Mesenchymal stem cell (in vitro differentiated cells and primary cell): ENCODE measurements at regions not wholly inside any gene's neighbourhood (a gene's known extent, or its start where the extent isn't known, plus 50 kb on each side); places are given as distances from the start of the nearest gene placed in this dataset.

Experiments
- DNase-seq: peaks from one replicate; pipeline ENCODE4 v3.0.0-alpha.2; 2013
- H2AFZ ChIP-seq: one replicate; pipeline ENCODE4 v1.6.1; 2013; ENCODE audit warnings: low read depth, mild to moderate bottlenecking, control low read depth, inconsistent platforms, low read length, moderate library complexity
- H2AK5ac ChIP-seq: 2 replicates; pipeline ENCODE4 v1.6.1; 2013; ENCODE audit warnings: low read length, moderate library complexity, mild to moderate bottlenecking, inconsistent platforms; ENCODE audit not compliant: severe bottlenecking
- H2BK120ac ChIP-seq: one replicate; pipeline ENCODE4 v1.6.1; 2013; ENCODE audit warnings: low read depth, mild to moderate bottlenecking, inconsistent platforms, low read length, moderate library complexity
- H2BK12ac ChIP-seq, 2 experiments: one replicate each; pipeline ENCODE4 v1.6.1; 2013; ENCODE audit warnings: inconsistent platforms in 2 of 2, low read length in 2 of 2, mild to moderate bottlenecking in 2 of 2, moderate library complexity in 2 of 2, control low read depth in 1 of 2
- H2BK15ac ChIP-seq: one replicate; pipeline ENCODE4 v1.6.1; 2013; ENCODE audit warnings: mild to moderate bottlenecking, low read depth, inconsistent platforms; ENCODE audit not compliant: poor library complexity, severe bottlenecking
- H2BK5ac ChIP-seq: 2 replicates; pipeline ENCODE4 v1.6.1; 2013; ENCODE audit warnings: low read depth, mild to moderate bottlenecking, low read length, control low read depth, inconsistent platforms; ENCODE audit not compliant: poor library complexity, severe bottlenecking
- H3K14ac ChIP-seq, 2 experiments: one replicate each; pipeline ENCODE4 v1.6.1; 2013; ENCODE audit warnings: inconsistent platforms in 2 of 2, low read length in 2 of 2, control low read depth in 1 of 2, mild to moderate bottlenecking in 1 of 2, moderate library complexity in 1 of 2
- H3K18ac ChIP-seq, 2 experiments: one replicate each; pipeline ENCODE4 v1.6.1; 2013; ENCODE audit warnings: inconsistent platforms in 2 of 2, low read length in 2 of 2, control low read depth in 1 of 2, low read depth in 1 of 2, mild to moderate bottlenecking in 1 of 2
- H3K23ac ChIP-seq, 2 experiments: one replicate each; pipeline ENCODE4 v1.6.1; 2013; ENCODE audit warnings: inconsistent platforms in 2 of 2, low read length in 2 of 2, mild to moderate bottlenecking in 2 of 2, moderate library complexity in 2 of 2, control low read depth in 1 of 2
- H3K27ac ChIP-seq: 2 replicates; pipeline ENCODE4 v1.5.1; 2013; ENCODE audit warnings: mild to moderate bottlenecking, moderate library complexity, low read length, control low read depth, inconsistent platforms; ENCODE audit not compliant: poor library complexity, severe bottlenecking
- H3K27me3 ChIP-seq, 2 experiments: 2 replicates each; pipeline versions ENCODE4 v1.6.1 to v1.7.0; 2013; ENCODE audit warnings: low read length in 2 of 2, mild to moderate bottlenecking in 2 of 2, moderate library complexity in 2 of 2, control low read depth in 1 of 2, inconsistent platforms in 1 of 2; ENCODE audit not compliant: control insufficient read depth in 1 of 2, insufficient read depth in 1 of 2
- H3K36me3 ChIP-seq, 2 experiments: 2 replicates each; pipeline versions ENCODE4 v1.6.1 to v1.7.0; 2013; ENCODE audit warnings: low read length in 2 of 2, control low read depth in 1 of 2, inconsistent platforms in 1 of 2, low read depth in 1 of 2, mild to moderate bottlenecking in 1 of 2; ENCODE audit not compliant: insufficient read depth in 2 of 2, control insufficient read depth in 1 of 2
- H3K4ac ChIP-seq, 2 experiments: one replicate each; pipeline ENCODE4 v1.6.1; 2013; ENCODE audit warnings: inconsistent platforms in 2 of 2, low read length in 2 of 2, mild to moderate bottlenecking in 2 of 2, moderate library complexity in 2 of 2, control low read depth in 1 of 2, low read depth in 1 of 2
- H3K4me1 ChIP-seq: 2 replicates; pipeline ENCODE4 v1.6.1; 2013; ENCODE audit warnings: low read depth, low read length, control low read depth; ENCODE audit not compliant: control insufficient read depth, insufficient read depth
- H3K4me2 ChIP-seq: 2 replicates; pipeline ENCODE4 v1.6.1; 2013; ENCODE audit warnings: low read length, mild to moderate bottlenecking, inconsistent platforms; ENCODE audit not compliant: poor library complexity, severe bottlenecking
- H3K4me3 ChIP-seq, 2 experiments: 2 replicates each; pipeline versions ENCODE4 v1.5.1 to v1.7.0; 2013; ENCODE audit warnings: low read length in 2 of 2, mild to moderate bottlenecking in 2 of 2, control low read depth in 1 of 2, low read depth in 1 of 2; ENCODE audit not compliant: insufficient read depth in 1 of 2
- H3K79me1 ChIP-seq: replicated peaks from 2 replicates; pipeline ENCODE4 v1.6.1; 2013; ENCODE audit warnings: mild to moderate bottlenecking, control low read depth, low read length, inconsistent platforms; ENCODE audit not compliant: poor library complexity, severe bottlenecking
- H3K9ac ChIP-seq: 2 replicates; pipeline ENCODE4 v1.7.0; 2013; ENCODE audit warnings: mild to moderate bottlenecking, low read length, moderate library complexity
- H3K9me3 ChIP-seq: 2 replicates; pipeline ENCODE4 v1.7.0; 2013; ENCODE audit warnings: mild to moderate bottlenecking, low read length; ENCODE audit not compliant: control insufficient read depth
- H4K8ac ChIP-seq: one replicate; pipeline ENCODE4 v1.6.1; 2013; ENCODE audit warnings: inconsistent platforms, mild to moderate bottlenecking, low read length, moderate library complexity
- H4K91ac ChIP-seq: one replicate; pipeline ENCODE4 v1.6.1; 2013; ENCODE audit warnings: mild to moderate bottlenecking, low read length, inconsistent platforms
- WGBS: methylation state at CpG from one replicate; pipeline ENCODE4 v1.1.7; 2013; ENCODE audit warnings: mixed read lengths; 5-methylcytosine and 5-hydroxymethylcytosine counted together

- Histone ChIP-seq H3K36me3 (no peaks in the 10 kb centered on the region), H2AFZ (no peak overlapping the region), H3K27me3 (no peaks in the 10 kb centered on the region), H2BK5ac (no peak overlapping the region), H2AK5ac (no peak overlapping the region), H3K23ac (no peak overlapping the region), H3K9ac (no peak overlapping the region), H3K27ac (no peak overlapping the region), H3K18ac (no peak overlapping the region), H3K14ac (no peak overlapping the region), H3K4me1 (no peaks in the 10 kb centered on the region), H3K9me3 (peaks cover 7% of the 10 kb centered on the region), H2BK120ac (no peak overlapping the region), H3K79me1 (no peaks in the 10 kb centered on the region), H4K8ac (no peak overlapping the region), H2BK12ac (no peak overlapping the region), H3K4me3 (no peak overlapping the region), H4K91ac (no peak overlapping the region), H3K4me2 (no peak overlapping the region), H3K4ac (no peak overlapping the region), H2BK15ac (no peak overlapping the region)
- no peak for DNase-seq
- 93% methylated on average over 35 of the region's 50 CpGs for WGBS
Observed at GRCh38 chr20:30484009-30484748, 773.3 kb upstream of the DEFB115 start.

GRCh38 chr20:30484749-30485070 lies 772.8 kb upstream of the DEFB115 start:
- no peaks in the 10 kb centered on the region for H3K27me3 ChIP-seq
- H3K4me3 ChIP-seq = no peak overlapping the region
- H2BK120ac ChIP-seq = no peak overlapping the region
- H3K4me1 ChIP-seq = no peaks in the 10 kb centered on the region
- H2BK5ac ChIP-seq = no peak overlapping the region
- H3K23ac ChIP-seq = no peak overlapping the region
- H3K4me2 ChIP-seq = no peak overlapping the region
- no peak overlapping the region for H3K4ac ChIP-seq
- no peak overlapping the region for H3K14ac ChIP-seq
- no peak overlapping the region for H4K8ac ChIP-seq
- H2BK15ac ChIP-seq = no peak overlapping the region
- H3K36me3 ChIP-seq = no peaks in the 10 kb centered on the region
- H4K91ac ChIP-seq = no peak overlapping the region
- H2AFZ ChIP-seq = no peak overlapping the region
- H3K9me3 ChIP-seq = peaks cover 6% of the 10 kb centered on the region
- H3K18ac ChIP-seq = no peak overlapping the region
- H2AK5ac ChIP-seq = no peak overlapping the region
- no peak overlapping the region for H3K9ac ChIP-seq
- no peak overlapping the region for H3K27ac ChIP-seq
- H3K79me1 ChIP-seq = no peaks in the 10 kb centered on the region
- WGBS = 91% methylated on average over 17 of the region's 17 CpGs
- H2BK12ac ChIP-seq = no peak overlapping the region
- no peak for DNase-seq

- no peak overlapping the region for H4K8ac ChIP-seq
- peak overlapping the region; percentile 15 for H4K91ac ChIP-seq
- H2AFZ ChIP-seq = no peak overlapping the region
- no peak for DNase-seq
- H2BK5ac ChIP-seq = no peak overlapping the region
- no peak overlapping the region for H3K4me3 ChIP-seq
- no peaks in the 10 kb centered on the region for H3K4me1 ChIP-seq
- no peaks in the 10 kb centered on the region for H3K79me1 ChIP-seq
- H3K27ac ChIP-seq = no peak overlapping the region
- WGBS = 93% methylated on average over 45 of the region's 50 CpGs
- no peak overlapping the region for H3K4me2 ChIP-seq
- H3K9ac ChIP-seq = no peak overlapping the region
- H2BK15ac ChIP-seq = no peak overlapping the region
- no peak overlapping the region for H3K23ac ChIP-seq
- no peak overlapping the region for H2BK12ac ChIP-seq
- H3K4ac ChIP-seq = no peak overlapping the region
- no peak overlapping the region for H2AK5ac ChIP-seq
- no peaks in the 10 kb centered on the region for H3K36me3 ChIP-seq
- no peaks in the 10 kb centered on the region for H3K27me3 ChIP-seq
- H3K14ac ChIP-seq = no peak overlapping the region
- H2BK120ac ChIP-seq = no peak overlapping the region
- H3K18ac ChIP-seq = no peak overlapping the region
- H3K9me3 ChIP-seq = peaks cover 6% of the 10 kb centered on the region
Observed at GRCh38 chr20:30485331-30486102, 771.9 kb upstream of the DEFB115 start.

- Histone ChIP-seq H3K23ac (no peak overlapping the region), H2BK15ac (no peak overlapping the region), H4K8ac (no peak overlapping the region), H4K91ac (no peak overlapping the region), H3K9ac (no peak overlapping the region), H3K4me3 (no peak overlapping the region), H3K4me2 (no peak overlapping the region), H2AFZ (no peak overlapping the region), H2AK5ac (no peak overlapping the region), H3K9me3 (peaks cover 6% of the 10 kb centered on the region), H3K4me1 (no peaks in the 10 kb centered on the region), H3K36me3 (no peaks in the 10 kb centered on the region), H3K79me1 (no peaks in the 10 kb centered on the region), H2BK12ac (no peak overlapping the region), H3K4ac (no peak overlapping the region), H3K27me3 (no peaks in the 10 kb centered on the region), H2BK120ac (no peak overlapping the region), H3K14ac (no peak overlapping the region), H2BK5ac (no peak overlapping the region), H3K18ac (no peak overlapping the region), H3K27ac (no peak overlapping the region)
- WGBS = 97% methylated on average over 14 of the region's 14 CpGs
- no peak for DNase-seq
Observed at GRCh38 chr20:30486103-30486478, 771.4 kb upstream of the DEFB115 start.
